C4-2B (cell line): ENCODE measurements at regions not wholly inside any gene's neighbourhood (a gene's known extent, or its start where the extent isn't known, plus 50 kb on each side); places are given as distances from the start of the nearest gene placed in this dataset.
A peak's percentile ranks its signal among the peaks of the same experiment; 100 is the strongest.
"Not testable (repeated sequence)": the region's sequence is repeated elsewhere in the genome, so short reads cannot be mapped to it uniquely, and the experiment has no call there.

Experiments used
- H3K27ac ChIP-seq: fragments of 450-650 bp; 2 replicates; pipeline ENCODE4 v1.5.1; 2017

- not testable (repeated sequence) for H3K27ac ChIP-seq
Measured at GRCh38 chr9:39656960-39657603, 301.6 kb downstream of the SPATA31A1 start.

DNA sequence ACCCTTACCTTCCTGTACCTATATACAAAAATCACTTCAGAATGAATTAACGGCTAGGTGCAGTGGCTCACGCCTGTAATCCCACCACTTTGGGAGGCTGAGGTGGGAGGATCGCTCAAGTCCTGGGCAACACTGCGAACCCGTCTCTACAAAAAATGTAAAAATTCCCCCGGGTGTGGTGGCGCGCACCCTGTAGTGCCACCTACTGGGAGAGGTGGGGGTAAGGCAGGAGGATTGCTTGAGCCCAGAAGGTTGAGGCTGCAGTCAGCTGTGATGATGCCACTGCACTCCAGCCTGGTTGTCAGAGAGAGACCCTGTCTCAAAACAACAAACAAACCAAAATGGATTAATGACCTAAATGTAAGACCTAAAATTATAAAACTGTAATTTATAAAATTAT, 307.6 kb downstream of the SPATA31A1 start:
- not testable (repeated sequence) for H3K27ac ChIP-seq

GRCh38 chr9:39663713-39664112, 308.2 kb downstream of the SPATA31A1 start:
- H3K27ac ChIP-seq: not testable (repeated sequence)

GRCh38 chr9:39665020-39665419, 309.6 kb downstream of the SPATA31A1 start:
- H3K27ac ChIP-seq: not testable (repeated sequence)

GRCh38 chr9:39674437-39675210, 319.2 kb downstream of the SPATA31A1 start:
- not testable (repeated sequence) for H3K27ac ChIP-seq

DNA sequence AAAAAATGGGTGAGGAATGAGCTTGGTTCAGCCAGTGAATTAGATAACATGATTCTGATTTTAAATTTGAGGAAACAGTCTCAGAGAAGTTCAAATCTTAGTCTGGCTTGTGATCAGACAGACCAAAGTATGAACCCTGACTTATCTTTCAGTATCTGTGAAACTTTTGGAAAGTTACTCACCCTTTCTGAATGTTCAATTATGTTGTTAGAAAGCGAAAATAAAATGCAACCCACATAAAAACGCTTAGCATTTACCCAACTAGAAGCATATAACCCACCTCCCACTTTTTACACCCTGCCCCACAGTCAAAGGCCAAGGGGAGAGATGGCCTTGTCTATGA, 319.7 kb downstream of the SPATA31A1 start:
- not testable (repeated sequence) for H3K27ac ChIP-seq

GRCh38 chr9:39678534-39679263, 323.2 kb downstream of the SPATA31A1 start:
- not testable (repeated sequence) for H3K27ac ChIP-seq

GRCh38 chr9:39680694-39681401, 325.4 kb downstream of the SPATA31A1 start:
- not testable (repeated sequence) for H3K27ac ChIP-seq

- not testable (repeated sequence) for H3K27ac ChIP-seq
Measured at GRCh38 chr9:39728862-39729261, 373.4 kb downstream of the SPATA31A1 start.

- H3K27ac ChIP-seq: not testable (repeated sequence)
Measured at GRCh38 chr9:39744898-39745297, 389.4 kb downstream of the SPATA31A1 start.

GRCh38 chr9:39775570-39775969, 420.1 kb downstream of the SPATA31A1 start:
- not testable (repeated sequence) for H3K27ac ChIP-seq

DNA sequence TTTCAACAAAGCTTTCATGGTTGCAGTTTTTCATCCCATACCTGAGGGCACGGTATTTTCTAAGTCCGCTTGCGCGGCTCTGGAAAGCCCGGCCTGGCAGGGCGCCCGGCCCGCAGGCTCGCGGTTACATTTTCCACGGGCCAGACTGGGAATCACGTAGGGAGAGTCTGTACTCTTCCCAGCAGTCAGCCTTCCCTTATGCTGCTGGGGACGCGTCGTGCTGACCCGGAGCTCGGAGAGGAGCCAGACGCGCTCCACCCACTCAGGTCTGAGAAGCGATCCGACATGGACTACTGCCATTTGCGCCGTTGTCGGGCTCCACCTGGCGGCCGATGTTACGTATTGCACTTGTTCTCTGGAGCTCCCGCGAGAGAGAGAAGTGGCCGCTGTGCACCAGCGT, 435.9 kb downstream of the SPATA31A1 start:
- not testable (repeated sequence) for H3K27ac ChIP-seq

DNA sequence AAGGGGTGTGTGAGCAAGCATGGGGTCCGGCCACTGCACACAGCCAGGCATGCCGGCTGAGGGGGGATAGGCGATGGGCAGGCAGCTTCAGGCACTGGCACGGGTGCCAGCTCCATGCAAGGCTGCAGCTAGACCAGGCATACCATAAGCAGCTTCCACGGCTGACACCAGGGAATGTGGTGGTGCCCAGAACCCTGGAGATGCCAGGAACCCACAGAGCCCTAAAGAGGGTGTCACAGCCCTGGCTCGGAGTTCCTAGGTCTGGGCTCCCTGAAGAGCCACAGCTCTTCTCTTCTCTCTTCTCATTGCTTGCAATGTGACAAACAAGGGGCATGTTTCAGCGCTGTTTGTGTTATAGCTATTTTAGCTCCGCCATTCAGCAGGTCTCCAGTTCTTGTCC, 442.5 kb downstream of the SPATA31A1 start:
- not testable (repeated sequence) for H3K27ac ChIP-seq

DNA sequence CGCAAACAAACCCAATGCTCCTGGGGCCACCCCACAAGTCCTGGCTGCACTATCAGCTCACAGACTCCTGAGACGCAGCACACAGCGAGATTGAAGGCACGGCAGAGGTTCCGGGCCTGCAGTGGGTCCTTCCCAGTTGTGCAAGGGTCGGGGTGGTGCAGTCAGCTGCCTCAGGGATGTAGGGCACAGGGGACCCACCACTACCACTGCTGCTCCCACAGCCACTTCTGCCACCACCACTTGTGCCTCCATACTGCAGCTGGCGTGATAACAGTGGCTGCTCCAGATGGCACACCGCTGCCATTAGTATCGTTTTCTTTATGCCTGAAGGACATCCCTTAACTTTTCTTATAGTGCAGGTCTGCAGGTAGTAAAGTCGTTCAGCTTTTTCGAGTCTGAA, 443.8 kb downstream of the SPATA31A1 start:
- not testable (repeated sequence) for H3K27ac ChIP-seq

DNA sequence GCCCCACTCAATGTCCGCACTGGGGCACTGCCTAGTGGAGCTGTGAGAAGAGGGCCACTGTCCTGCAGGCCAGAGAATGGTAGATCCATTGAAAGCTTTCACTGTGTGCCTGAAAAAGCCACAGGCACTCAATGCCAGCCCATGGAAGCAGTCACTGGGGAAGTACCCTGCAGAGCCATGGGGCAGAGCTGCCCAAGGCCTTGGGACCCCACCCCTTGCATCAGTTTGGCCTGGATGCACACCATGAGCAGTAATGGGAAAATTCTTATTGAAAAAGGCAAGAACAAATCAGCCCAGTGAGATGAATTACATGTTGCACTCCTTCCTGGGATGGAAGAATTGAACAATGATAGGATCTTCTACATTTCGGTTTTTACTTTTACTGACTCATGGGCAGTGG, 447.1 kb downstream of the SPATA31A1 start:
- H3K27ac ChIP-seq: not testable (repeated sequence)

DNA sequence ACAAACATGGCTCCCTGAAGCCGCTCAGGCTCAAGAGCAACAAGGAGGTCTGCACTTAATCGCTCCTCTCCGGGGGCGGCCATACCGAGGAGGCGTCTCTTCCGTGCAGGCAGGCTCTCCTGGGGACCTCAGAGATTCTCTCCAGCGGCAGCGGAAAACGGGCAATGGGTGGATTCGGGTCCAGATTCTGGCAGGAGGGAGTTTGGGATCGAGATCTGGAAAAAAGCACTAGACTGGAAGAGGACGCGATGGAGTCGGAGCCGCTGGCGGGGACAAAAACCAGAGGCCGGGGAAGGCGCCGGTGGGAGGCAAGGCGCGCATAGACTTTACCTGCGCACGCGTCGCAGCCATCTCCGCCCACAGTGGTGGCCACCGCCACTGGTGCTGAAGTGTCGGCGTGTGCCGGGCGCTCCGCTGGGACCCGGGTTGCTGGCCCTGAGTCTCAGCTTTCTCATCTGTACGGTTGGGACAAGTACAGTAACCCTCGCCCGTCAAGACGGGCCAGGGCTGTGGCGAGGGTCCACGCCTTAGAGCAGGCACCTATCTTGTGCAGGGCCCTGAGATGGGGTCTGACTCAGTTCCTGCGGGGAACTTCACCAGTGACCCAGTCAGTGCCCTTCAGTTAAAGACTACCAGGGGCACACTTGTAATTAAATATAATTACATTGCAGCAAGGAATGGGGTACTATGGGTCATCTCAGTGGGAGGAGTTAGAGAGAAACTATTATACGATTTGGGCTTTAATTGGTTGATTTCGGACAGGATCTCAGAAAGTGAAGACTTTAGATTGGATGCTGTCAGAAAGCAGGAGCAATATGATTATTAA, 454.1 kb downstream of the SPATA31A1 start:
- peak overlapping the region; percentile 80 for H3K27ac ChIP-seq

- H3K27ac ChIP-seq: not testable (repeated sequence)
Measured at GRCh38 chr9:39810401-39810800, 454.9 kb downstream of the SPATA31A1 start.

DNA sequence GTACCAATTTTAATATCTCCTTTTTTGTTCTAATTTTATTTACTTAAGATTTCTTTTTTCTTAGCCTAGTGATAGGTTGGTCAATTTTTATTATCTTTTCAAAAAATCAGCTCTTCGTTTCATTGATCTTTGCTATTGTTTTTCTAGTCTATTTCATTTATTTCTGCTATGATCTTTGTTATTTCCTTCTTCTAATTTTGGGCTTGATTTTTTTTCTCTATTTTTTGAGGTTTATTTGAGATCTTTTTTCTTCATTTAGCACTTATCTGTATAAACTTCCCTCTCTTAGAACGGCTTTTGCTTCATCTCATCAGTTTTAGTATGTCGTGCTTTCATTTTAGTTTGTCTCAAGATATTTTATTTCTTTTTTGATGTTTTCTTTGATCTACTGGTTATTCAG, 456.1 kb downstream of the SPATA31A1 start:
- not testable (repeated sequence) for H3K27ac ChIP-seq

GRCh38 chr9:39828457-39828856, 473.0 kb downstream of the SPATA31A1 start:
- H3K27ac ChIP-seq: not testable (repeated sequence)
